NCI-H446 (cell line): ENCODE measurements at regions not wholly inside any gene's neighbourhood (a gene's known extent, or its start where the extent isn't known, plus 50 kb on each side); places are given as distances from the start of the nearest gene placed in this dataset.
"Not testable (repeated sequence)": the region's sequence is repeated elsewhere in the genome, so short reads cannot be mapped to it uniquely, and the experiment has no call there.

Experiments
- DNase-seq, 2 experiments: peaks; one replicate each; lab custom pipeline; 2025; lab: John Stamatoyannopoulos, UW

GRCh38 chr6:49370518-49370917 is 92.5 kb downstream of the MMUT start:
- DNase-seq: no peak

GRCh38 chr6:49366539-49366938 is 96.5 kb downstream of the MMUT start:
- DNase-seq: no peak

GRCh38 chr6:49348561-49348960 is 114.5 kb downstream of the MMUT start:
- no peak for DNase-seq

- no peak for DNase-seq
Observed at GRCh38 chr6:49342410-49342809, 120.6 kb downstream of the MMUT start.

DNA sequence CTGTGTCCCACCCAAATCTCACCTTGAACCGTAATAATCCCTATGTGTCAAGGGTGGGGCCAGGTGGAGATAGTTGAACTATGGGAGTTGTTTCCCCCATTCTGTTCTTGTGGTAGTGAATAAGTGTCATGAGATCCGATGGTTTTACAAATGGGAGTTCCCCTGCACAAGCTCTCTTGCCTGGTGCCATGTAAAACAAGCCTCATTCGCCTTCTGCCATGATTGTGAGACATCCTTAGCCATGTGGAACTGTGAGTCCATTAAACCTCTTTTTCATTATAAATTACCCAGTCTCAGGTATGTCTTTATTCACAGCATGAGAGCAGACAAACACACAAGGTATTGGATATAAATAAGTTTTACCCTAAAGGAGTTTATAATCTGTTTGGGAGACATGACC is 121.2 kb downstream of the MMUT start:
- no peak for DNase-seq

DNA sequence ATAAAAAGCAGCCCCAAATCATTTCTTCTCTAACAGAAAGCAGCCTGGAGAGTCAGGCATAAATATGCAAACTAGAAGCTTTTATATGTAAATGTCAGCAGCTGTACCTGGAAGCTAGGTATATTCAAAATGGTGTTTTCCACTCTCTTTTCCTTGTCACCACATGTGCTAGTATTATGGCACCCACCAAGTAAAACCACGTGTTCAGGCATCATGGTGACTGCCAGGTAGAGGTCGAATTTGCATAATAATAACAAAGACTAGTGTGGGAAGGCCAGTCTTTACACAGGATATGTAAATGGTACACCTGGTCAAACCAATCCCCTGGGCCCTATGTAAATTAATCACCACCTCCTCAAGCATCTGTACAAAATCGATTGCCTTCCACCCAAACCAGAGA is 124.0 kb downstream of the MMUT start:
- DNase-seq: no peak

DNA sequence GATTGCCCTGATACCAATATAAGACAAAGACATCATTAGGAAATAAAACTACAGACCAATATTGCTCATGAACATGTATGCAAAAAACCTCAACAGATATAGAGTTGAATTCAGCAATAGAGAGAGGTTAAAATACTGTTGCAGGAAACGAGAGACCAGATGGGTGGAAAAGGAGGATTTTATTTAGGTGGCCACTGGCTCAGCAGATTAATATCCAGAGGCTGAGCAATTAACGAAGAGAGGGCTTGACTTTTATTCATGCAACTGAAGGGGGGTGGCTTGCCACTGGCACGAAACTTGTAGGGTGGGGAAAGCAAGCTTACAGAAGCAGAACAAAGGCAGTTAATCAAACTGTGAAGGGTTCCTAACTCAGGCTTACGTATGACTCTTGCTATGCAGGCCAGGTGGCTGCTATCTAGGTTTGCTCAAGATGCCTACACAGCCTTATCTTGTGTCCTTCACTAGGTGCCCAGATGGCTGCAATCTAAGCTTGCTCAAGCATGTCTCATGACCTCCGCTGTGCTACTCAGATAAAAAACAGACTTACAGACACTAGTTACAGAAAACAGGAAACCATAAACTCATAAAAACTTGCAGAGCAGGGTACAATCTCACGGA is 126.4 kb downstream of the MMUT start:
- DNase-seq: no peak

GRCh38 chr6:49333345-49334125 is 129.5 kb downstream of the MMUT start:
- DNase-seq: no peak

GRCh38 chr6:49332781-49333180 is 130.3 kb downstream of the MMUT start:
- DNase-seq: no peak

- DNase-seq: no peak
Observed at GRCh38 chr6:49329186-49329585, 133.9 kb downstream of the MMUT start.

DNA sequence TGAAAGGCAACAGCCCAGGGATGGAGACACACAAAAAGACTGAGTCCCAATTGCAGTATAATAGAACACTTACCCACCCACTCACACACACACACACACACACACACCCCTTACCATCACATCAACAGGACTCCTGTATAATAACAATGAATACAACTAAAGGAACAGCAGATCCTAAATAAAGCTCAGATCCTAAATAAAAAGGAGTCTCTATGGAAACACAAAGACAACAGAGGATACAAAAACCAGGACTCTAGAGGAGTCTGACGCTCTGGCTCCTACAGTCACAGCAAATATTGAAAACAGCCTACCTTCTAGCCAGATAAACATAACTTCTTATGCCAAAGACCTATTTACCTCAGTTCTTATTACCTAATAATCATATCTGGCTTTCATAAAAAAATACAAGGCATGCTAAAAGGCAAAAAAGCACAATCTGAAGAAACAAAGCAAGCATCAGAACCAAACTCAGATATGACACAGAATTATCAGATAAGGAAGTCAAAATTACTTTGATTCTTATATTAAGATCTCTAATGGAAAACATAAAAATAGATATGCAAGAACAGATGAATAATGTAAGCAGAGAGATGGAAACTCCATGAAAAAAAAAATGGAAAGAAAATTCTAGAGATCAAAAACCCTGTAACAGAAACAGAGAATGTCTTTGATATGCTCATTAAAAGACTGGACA is 134.9 kb downstream of the MMUT start:
- DNase-seq: no peak

GRCh38 chr6:49327571-49327970 is 135.5 kb downstream of the MMUT start:
- DNase-seq: no peak

- no peak for DNase-seq
Observed at GRCh38 chr6:49327005-49327404, 136.0 kb downstream of the MMUT start.

GRCh38 chr6:49326347-49326746 is 136.7 kb downstream of the MMUT start:
- no peak for DNase-seq

DNA sequence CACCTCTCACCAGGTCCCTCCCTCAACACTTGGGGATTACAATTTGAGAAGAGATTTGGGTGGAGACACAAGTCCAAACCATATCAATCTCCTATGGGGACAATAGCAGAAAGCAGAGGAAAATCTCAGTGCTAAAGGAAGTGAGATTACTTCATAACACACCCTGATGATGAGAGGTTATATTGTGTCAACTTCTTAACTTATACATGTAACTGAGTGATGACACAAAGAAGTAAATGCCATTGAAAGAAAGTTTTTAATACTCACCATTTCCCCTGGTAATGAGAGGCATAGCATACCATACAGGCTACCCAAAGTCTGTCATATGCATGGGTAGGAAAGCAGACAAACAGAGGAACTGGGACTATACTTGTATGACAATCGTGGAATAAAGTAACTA is 137.2 kb downstream of the MMUT start:
- no peak for DNase-seq

DNA sequence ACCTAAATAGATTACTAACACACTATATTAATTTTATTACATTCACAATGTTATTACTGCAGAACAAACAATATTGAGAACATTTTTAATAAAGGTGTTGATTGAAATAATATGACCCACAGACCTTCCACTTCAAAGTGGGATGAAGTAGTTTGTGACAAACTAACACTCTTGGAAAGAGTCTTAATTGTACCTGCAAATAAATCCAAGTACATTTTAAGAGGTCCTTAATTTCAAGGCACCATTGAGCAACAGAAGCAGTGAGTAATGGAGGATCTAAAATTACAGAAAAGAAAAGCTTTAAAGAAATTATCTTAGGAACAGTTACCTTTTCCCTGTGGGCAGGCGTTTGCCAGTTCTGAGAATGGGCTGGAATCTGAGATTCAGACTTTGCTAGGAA is 140.2 kb downstream of the MMUT start:
- no peak for DNase-seq

DNA sequence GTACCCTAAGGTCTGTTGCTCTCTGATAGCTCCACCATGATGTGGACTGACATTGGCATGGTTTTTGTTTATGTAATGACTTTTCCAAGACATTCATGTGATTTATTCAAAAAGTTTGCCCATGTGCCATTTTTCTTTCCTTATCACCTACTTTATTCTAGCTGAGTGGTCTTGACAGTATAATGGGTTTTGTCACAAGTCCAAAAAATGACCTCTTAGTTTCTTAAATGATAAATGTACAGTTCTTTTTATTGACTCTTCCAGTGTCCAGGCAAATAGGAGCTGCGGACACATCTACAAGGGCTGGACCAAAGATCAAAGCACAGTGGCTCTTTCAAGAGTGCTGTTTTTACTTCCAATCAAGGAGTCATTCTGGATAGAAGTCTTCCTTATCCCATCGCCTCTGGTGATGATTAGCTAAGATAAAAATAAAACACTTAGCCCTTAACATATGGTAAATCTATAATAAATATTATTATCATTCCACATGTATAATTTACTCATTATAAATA is 141.4 kb downstream of the MMUT start:
- no peak for DNase-seq

- no peak for DNase-seq
Observed at GRCh38 chr6:49305010-49305409, 158.0 kb downstream of the MMUT start.

DNA sequence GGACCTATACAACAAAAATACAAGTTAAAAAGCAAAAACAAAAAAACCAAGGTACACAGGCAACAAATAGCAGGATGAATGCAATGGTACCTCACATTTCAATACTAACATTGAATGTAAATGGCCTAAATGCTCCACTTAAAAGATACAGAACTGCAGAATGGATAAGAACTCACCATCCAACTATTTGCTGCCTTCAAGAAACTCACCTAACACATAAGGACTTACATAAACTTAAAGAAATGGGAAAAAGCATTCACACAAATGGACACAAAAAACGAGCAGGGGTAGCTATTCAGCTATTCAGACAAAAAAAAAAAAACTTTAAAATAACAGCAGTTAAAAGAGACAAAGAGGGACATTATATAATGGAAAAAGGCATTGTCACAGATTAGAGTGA is 158.7 kb downstream of the MMUT start:
- DNase-seq: not testable (repeated sequence)

GRCh38 chr6:49300911-49301310 is 162.1 kb downstream of the MMUT start:
- no peak for DNase-seq

DNA sequence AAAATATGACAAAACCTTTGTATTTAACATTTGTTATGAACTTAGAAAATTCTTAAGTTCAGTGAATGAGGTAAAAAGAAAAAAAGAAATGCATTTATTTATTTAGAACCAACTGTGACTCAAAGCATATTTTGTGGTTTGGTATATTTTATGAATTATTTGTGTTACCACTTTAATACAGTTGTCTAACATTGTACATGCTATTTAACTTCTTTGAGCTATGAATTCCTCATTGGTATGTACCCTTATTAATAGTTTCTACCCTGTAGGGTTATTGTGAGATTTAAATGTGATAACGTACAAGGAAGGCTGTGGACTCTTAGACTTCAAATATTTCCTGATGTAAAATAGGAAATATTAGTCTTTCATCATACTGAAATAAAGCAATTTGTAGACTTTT is 162.6 kb downstream of the MMUT start:
- DNase-seq: no peak

- no peak for DNase-seq
Observed at GRCh38 chr6:49299279-49299678, 163.8 kb downstream of the MMUT start.

- no peak for DNase-seq
Observed at GRCh38 chr6:49284180-49284579, 178.9 kb downstream of the MMUT start.
